ENCODE measurements at regions not wholly inside any gene's neighbourhood (a gene's known extent, or its start where the extent isn't known, plus 50 kb on each side); places are given as distances from the start of the nearest gene placed in this dataset.

- Mint-ChIP-seq H3K4me1 (peaks cover 11% of the 10 kb centered on the region), H3K9me3 (no peaks in the 10 kb centered on the region), H3K4me3 (no peak overlapping the region), H3K27ac (no peak overlapping the region), H3K36me3 (ENCODE audit: low read depth) (no peaks in the 10 kb centered on the region), H3K27me3 (ENCODE audit: low read depth) (no peaks in the 10 kb centered on the region)
- TF ChIP-seq CTCF (IDR thresholded peaks at IDR 0.05; ENCODE audit: unreplicated experiment in 3 of 3): no peak
These were observed 180.9 kb upstream of the GRID2 start for GRCh38 chr4:92122911-92123310.

GRCh38 chr4:92128676-92129075 is 175.1 kb upstream of the GRID2 start:
- no peak for TF ChIP-seq CTCF (IDR thresholded peaks at IDR 0.05; ENCODE audit: unreplicated experiment in 3 of 3)
- Mint-ChIP-seq H3K4me1 (no peaks in the 10 kb centered on the region), H3K27ac (no peak overlapping the region), H3K9me3 (peaks cover 21% of the 10 kb centered on the region), H3K4me3 (no peak overlapping the region), H3K36me3 (ENCODE audit: low read depth) (no peaks in the 10 kb centered on the region), H3K27me3 (ENCODE audit: low read depth) (no peaks in the 10 kb centered on the region)

- no peak overlapping the region for H3K27ac Mint-ChIP-seq
- TF ChIP-seq CTCF (IDR thresholded peaks at IDR 0.05; ENCODE audit: unreplicated experiment in 3 of 3): no peak
- no peaks in the 10 kb centered on the region for H3K4me1 Mint-ChIP-seq
- no peak overlapping the region for H3K4me3 Mint-ChIP-seq
- no peaks in the 10 kb centered on the region for H3K36me3 Mint-ChIP-seq (ENCODE audit: low read depth)
- H3K9me3 Mint-ChIP-seq: peaks cover 23% of the 10 kb centered on the region
- no peaks in the 10 kb centered on the region for H3K27me3 Mint-ChIP-seq (ENCODE audit: low read depth)
These were observed 174.3 kb upstream of the GRID2 start for GRCh38 chr4:92129408-92129994.

GRCh38 chr4:92136434-92136833 is 167.3 kb upstream of the GRID2 start:
- no peak for TF ChIP-seq CTCF (IDR thresholded peaks at IDR 0.05; ENCODE audit: unreplicated experiment in 3 of 3)
- Mint-ChIP-seq H3K27ac (no peak overlapping the region), H3K4me1 (no peaks in the 10 kb centered on the region), H3K27me3 (ENCODE audit: low read depth) (no peaks in the 10 kb centered on the region), H3K36me3 (ENCODE audit: low read depth) (no peaks in the 10 kb centered on the region), H3K4me3 (no peak overlapping the region), H3K9me3 (peaks cover 26% of the 10 kb centered on the region)

- Mint-ChIP-seq H3K4me1 (no peaks in the 10 kb centered on the region), H3K27ac (no peak overlapping the region), H3K4me3 (no peak overlapping the region), H3K9me3 (peaks cover 27% of the 10 kb centered on the region), H3K36me3 (ENCODE audit: low read depth) (no peaks in the 10 kb centered on the region), H3K27me3 (ENCODE audit: low read depth) (no peaks in the 10 kb centered on the region)
- TF ChIP-seq CTCF (IDR thresholded peaks at IDR 0.05; ENCODE audit: unreplicated experiment in 3 of 3): peak in 1 of 3 experiments; percentile 10
These were observed 140.4 kb upstream of the GRID2 start for GRCh38 chr4:92163348-92163747.

- Mint-ChIP-seq H3K27ac (no peak overlapping the region), H3K4me3 (no peak overlapping the region), H3K4me1 (no peaks in the 10 kb centered on the region), H3K36me3 (ENCODE audit: low read depth) (no peaks in the 10 kb centered on the region), H3K9me3 (peaks cover 7% of the 10 kb centered on the region), H3K27me3 (ENCODE audit: low read depth) (no peaks in the 10 kb centered on the region)
- no peak for TF ChIP-seq CTCF (IDR thresholded peaks at IDR 0.05; ENCODE audit: unreplicated experiment in 3 of 3)
These were observed 133.4 kb upstream of the GRID2 start for GRCh38 chr4:92170340-92170739.

Measured in nephron (organoid).